Testis (tissue), 2 donors: ENCODE measurements at regions not wholly inside any gene's neighbourhood (a gene's known extent, or its start where the extent isn't known, plus 50 kb on each side); places are given as distances from the start of the nearest gene placed in this dataset.

Source experiments
- DNase-seq: peaks from one replicate; pipeline ENCODE4 v3.0.0-alpha.2; 2019
- H3K27ac ChIP-seq, 2 donors: fragments of 200-600 bp; sonication (generic); one replicate each; pipeline ENCODE4 v1.5.1; 2019
- H3K27me3 ChIP-seq: fragments of 200-600 bp; sonication (generic); one replicate; pipeline ENCODE4 v1.5.1; 2019
- H3K36me3 ChIP-seq: fragments of 200-600 bp; sonication (generic); one replicate; pipeline ENCODE4 v1.5.1; 2017; ENCODE audit warnings: low read depth; ENCODE audit errors: missing control alignments
- H3K4me1 ChIP-seq: fragments of 200-600 bp; sonication (generic); one replicate; pipeline ENCODE4 v1.5.1; 2019
- H3K4me3 ChIP-seq, 2 donors: fragments of 200-600 bp; sonication (generic); one replicate each; pipeline ENCODE4 v1.5.1; 2017 to 2019
- H3K9me3 ChIP-seq: fragments of 200-600 bp; sonication (generic); one replicate; pipeline ENCODE4 v1.5.1; 2017
- CTCF ChIP-seq, 3 experiments: fragments of 450-650 bp in 2 of 3; fragments of 200-600 bp in 1 of 3; sonication (generic) in 1 of 3; IDR thresholded peaks; one replicate each; pipeline ENCODE4 v1.5.1; 2016 to 2019; ENCODE audit warnings: antibody characterized with exemption in 3 of 3, mild to moderate bottlenecking in 2 of 3, moderate library complexity in 1 of 3
- POLR2A ChIP-seq: fragments of 450-650 bp; IDR thresholded peaks from one replicate; pipeline ENCODE4 v1.6.1; 2017; ENCODE audit warnings: antibody characterized with exemption, mild to moderate bottlenecking, moderate library complexity
- whole genome bisulfite sequencing, 2 donors: methylation state at CpG; one replicate each; pipeline ENCODE4 v1.1.5; 2018; 5-methylcytosine and 5-hydroxymethylcytosine counted together
- intact Hi-C: fragments of 100-400 bp; cut with DNase I; formaldehyde crosslinking; loops from one replicate; pipeline ENCODE4 v1.15.1; 2023; ENCODE audit warnings: low total_unique reads

GRCh38 chr20:20939006-20939405 lies 167.2 kb downstream of the LINC00237 start:
- Histone ChIP-seq H3K27ac (no peak overlapping the region), H3K4me3 (no peak overlapping the region), H3K27me3 (no peaks in the 10 kb centered on the region), H3K9me3 (no peaks in the 10 kb centered on the region), H3K36me3 (no peaks in the 10 kb centered on the region), H3K4me1 (no peaks in the 10 kb centered on the region)
- WGBS, 2 donors: 77 to 83% methylated on average over 3 of the region's 3 CpGs
- TF ChIP-seq CTCF (IDR thresholded peaks at IDR 0.05) (no peak), POLR2A (no peak)
- DNase-seq: no peak
- intact Hi-C loops: no loop called here

- DNase-seq: no peak
- intact Hi-C loops: no loop called here
- Histone ChIP-seq H3K36me3 (no peaks in the 10 kb centered on the region), H3K4me3 (no peak overlapping the region), H3K27me3 (no peaks in the 10 kb centered on the region), H3K4me1 (no peaks in the 10 kb centered on the region), H3K27ac (no peak overlapping the region), H3K9me3 (no peaks in the 10 kb centered on the region)
- 70 to 75% methylated on average over 7 of the region's 7 CpGs for WGBS, 2 donors
- TF ChIP-seq POLR2A (no peak), CTCF (IDR thresholded peaks at IDR 0.05) (no peak)
Measured at GRCh38 chr20:20938599-20938998, 167.6 kb downstream of the LINC00237 start.

- intact Hi-C loops: no loop called here
- DNase-seq: no peak
- Histone ChIP-seq H3K4me3 (no peak overlapping the region), H3K27ac (no peak overlapping the region), H3K4me1 (no peaks in the 10 kb centered on the region), H3K27me3 (no peaks in the 10 kb centered on the region), H3K9me3 (no peaks in the 10 kb centered on the region), H3K36me3 (no peaks in the 10 kb centered on the region)
- WGBS, 2 donors: 87 to 90% methylated on average over 7 of the region's 7 CpGs
- TF ChIP-seq POLR2A (no peak), CTCF (IDR thresholded peaks at IDR 0.05) (no peak)
Measured at GRCh38 chr20:20938131-20938530, 168.0 kb downstream of the LINC00237 start.

- intact Hi-C loops: no loop called here
- Histone ChIP-seq H3K4me1 (no peaks in the 10 kb centered on the region), H3K9me3 (no peaks in the 10 kb centered on the region), H3K27me3 (no peaks in the 10 kb centered on the region), H3K4me3 (no peak overlapping the region), H3K36me3 (no peaks in the 10 kb centered on the region), H3K27ac (no peak overlapping the region)
- TF ChIP-seq POLR2A (no peak), CTCF (IDR thresholded peaks at IDR 0.05) (no peak)
- DNase-seq: no peak
- 81 to 82% methylated on average over 19 of the region's 19 CpGs for WGBS, 2 donors
Measured at GRCh38 chr20:20933142-20933958, 172.8 kb downstream of the LINC00237 start.

GRCh38 chr20:20932156-20932555 lies 174.0 kb downstream of the LINC00237 start:
- DNase-seq: no peak
- Histone ChIP-seq H3K27ac (no peak overlapping the region), H3K4me1 (no peaks in the 10 kb centered on the region), H3K27me3 (no peaks in the 10 kb centered on the region), H3K4me3 (no peak overlapping the region), H3K9me3 (no peaks in the 10 kb centered on the region), H3K36me3 (no peaks in the 10 kb centered on the region)
- intact Hi-C loops: no loop called here
- 86 to 91% methylated on average over 5 of the region's 5 CpGs for WGBS, 2 donors
- TF ChIP-seq CTCF (IDR thresholded peaks at IDR 0.05) (no peak), POLR2A (no peak)
